ENCODE measurements at regions not wholly inside any gene's neighbourhood (a gene's known extent, or its start where the extent isn't known, plus 50 kb on each side); places are given as distances from the start of the nearest gene placed in this dataset. TPM values are rescaled to one million over a fixed set of nuclear protein-coding genes. Genes with fewer than 3 reads are reported as not detected.

GRCh38 chr13:77979721-77980385 lies 61.2 kb upstream of the EDNRB start:
- no peaks in the 10 kb centered on the region for H3K36me3 ChIP-seq (ENCODE audit: control insufficient read depth, insufficient read depth, low read length)
- no peaks in the 10 kb centered on the region for H3K27me3 ChIP-seq (ENCODE audit: control insufficient read depth, insufficient read depth, low read length)
- peaks cover 2% of the 10 kb centered on the region for H3K9me3 ChIP-seq (ENCODE audit: control insufficient read depth, insufficient read depth, low read length)
- H3K4me3 ChIP-seq (ENCODE audit: low read depth, low read length), result no peak overlapping the region
- no peak overlapping the region for H3K27ac ChIP-seq (ENCODE audit: low read depth, low read length)
- H3K4me1 ChIP-seq (ENCODE audit: control insufficient read depth, insufficient read depth, low read length), result no peaks in the 10 kb centered on the region
- DNase-seq (ENCODE audit: low read depth in 4 of 6, low spot score in 6 of 6), result no peak
- WGBS (ENCODE audit: insufficient coverage), result 86% methylated on average over 2 of the region's 3 CpGs

- 90% methylated on average over 10 of the region's 14 CpGs for WGBS (ENCODE audit: insufficient coverage)
- no peak for DNase-seq (ENCODE audit: low read depth in 4 of 6, low spot score in 6 of 6)
Measured at GRCh38 chr13:77975358-77976042, 56.9 kb upstream of the EDNRB start.

GRCh38 chr13:77969299-77969698 lies 50.7 kb upstream of the EDNRB start:
- no peak for DNase-seq (ENCODE audit: low read depth in 4 of 6, low spot score in 6 of 6)

More at GRCh38 chr13:77975358-77976042, 56.9 kb upstream of the EDNRB start:
- H3K27ac ChIP-seq (ENCODE audit: low read depth, low read length), result no peak overlapping the region
- no peaks in the 10 kb centered on the region for H3K27me3 ChIP-seq (ENCODE audit: control insufficient read depth, insufficient read depth, low read length)
- H3K4me1 ChIP-seq (ENCODE audit: control insufficient read depth, insufficient read depth, low read length), result no peaks in the 10 kb centered on the region
- H3K9me3 ChIP-seq (ENCODE audit: control insufficient read depth, insufficient read depth, low read length), result no peaks in the 10 kb centered on the region
- H3K36me3 ChIP-seq (ENCODE audit: control insufficient read depth, insufficient read depth, low read length), result no peaks in the 10 kb centered on the region
- H3K4me3 ChIP-seq (ENCODE audit: low read depth, low read length), result no peak overlapping the region

More at GRCh38 chr13:77969299-77969698, 50.7 kb upstream of the EDNRB start:
- Histone ChIP-seq H3K4me1 (ENCODE audit: control insufficient read depth, insufficient read depth, low read length) (no peaks in the 10 kb centered on the region), H3K27me3 (ENCODE audit: control insufficient read depth, insufficient read depth, low read length) (no peaks in the 10 kb centered on the region), H3K9me3 (ENCODE audit: control insufficient read depth, insufficient read depth, low read length) (no peaks in the 10 kb centered on the region), H3K36me3 (ENCODE audit: control insufficient read depth, insufficient read depth, low read length) (no peaks in the 10 kb centered on the region), H3K4me3 (ENCODE audit: low read depth, low read length) (no peak overlapping the region), H3K27ac (ENCODE audit: low read depth, low read length) (peak overlapping the region; percentile 42)
- 25% methylated on average over 1 of the region's 5 CpGs for WGBS (ENCODE audit: insufficient coverage)

Small RNA genes lying in the stretch of these regions (small RNA-seq; reads per million reads assigned to genes)
- gene RNY3P3 (ENCODE audit: low replicate concordance), result not detected

Data from spinal cord (tissue), 10 donors.